Neural cell (in vitro differentiated cells): ENCODE measurements at regions not wholly inside any gene's neighbourhood (a gene's known extent, or its start where the extent isn't known, plus 50 kb on each side); places are given as distances from the start of the nearest gene placed in this dataset.

Experiments used
- H2AFZ ChIP-seq: fragments of 200-600, 300-800 bp; sonication (generic), shearing (Covaris generic); 2 replicates; pipeline ENCODE4 v1.6.0; 2014; ENCODE audit warnings: low read depth, mild to moderate bottlenecking, antibody characterized with exemption, low read length, moderate library complexity
- H3F3A ChIP-seq: fragments of 200-600 bp; shearing (Covaris generic); 2 replicates; pipeline ENCODE4 v1.6.1; 2016; ENCODE audit warnings: mild to moderate bottlenecking, moderate library complexity, mixed read lengths, antibody characterized with exemption, low read length; ENCODE audit not compliant: insufficient read depth, poor library complexity, severe bottlenecking
- H3K27ac ChIP-seq: fragments of 200-600, 300-800 bp; sonication (generic), shearing (Covaris generic); 2 replicates; pipeline ENCODE4 v1.5.1; 2014; ENCODE audit warnings: mild to moderate bottlenecking, low read length, moderate library complexity
- H3K27me3 ChIP-seq: fragments of 300-800, 200-600 bp; sonication (generic), shearing (Covaris generic); 2 replicates; pipeline ENCODE4 v1.6.0; 2014; ENCODE audit warnings: mild to moderate bottlenecking, low read depth, low read length, moderate library complexity; ENCODE audit not compliant: insufficient read depth
- H3K36me3 ChIP-seq: fragments of 300-800, 200-600 bp; sonication (generic), shearing (Covaris generic); 2 replicates; pipeline ENCODE4 v1.5.1; 2014; ENCODE audit warnings: mild to moderate bottlenecking, antibody characterized with exemption, low read length, moderate library complexity; ENCODE audit not compliant: insufficient read depth
- H3K4me2 ChIP-seq: fragments of 300-800, 200-600 bp; sonication (generic), shearing (Covaris generic); 2 replicates; pipeline ENCODE4 v1.6.0; 2014; ENCODE audit warnings: mild to moderate bottlenecking, low read length
- H3K4me3 ChIP-seq: fragments of 300-800, 200-600 bp; sonication (generic), shearing (Covaris generic); 2 replicates; pipeline ENCODE4 v1.5.1; 2014; ENCODE audit warnings: mild to moderate bottlenecking, low read length, moderate library complexity
- H3K79me2 ChIP-seq: fragments of 200-600 bp; shearing (Covaris generic); replicated peaks from 2 replicates; pipeline ENCODE4 v1.6.0; 2014; ENCODE audit warnings: mild to moderate bottlenecking, low read length, moderate library complexity; ENCODE audit not compliant: insufficient read depth
- H3K9ac ChIP-seq: fragments of 300-800, 200-600 bp; sonication (generic), shearing (Covaris generic); 2 replicates; pipeline ENCODE4 v1.6.1; 2016; ENCODE audit warnings: mild to moderate bottlenecking, low read length, mixed read lengths
- H3K9me2 ChIP-seq: fragments of 200-600 bp; shearing (Covaris generic); 2 replicates; pipeline ENCODE4 v1.6.1; 2016; ENCODE audit warnings: mild to moderate bottlenecking, low read length, mixed read lengths; ENCODE audit not compliant: insufficient read depth
- H3K9me3 ChIP-seq: fragments of 200-600, 300-800 bp; sonication (generic), shearing (Covaris generic); 2 replicates; pipeline ENCODE4 v1.6.1; 2016; ENCODE audit warnings: mild to moderate bottlenecking, mixed run types, low read length, moderate library complexity, mixed read lengths
- H4K20me1 ChIP-seq: fragments of 200-600 bp; shearing (Covaris generic); 2 replicates; pipeline ENCODE4 v1.6.1; 2016; ENCODE audit warnings: mild to moderate bottlenecking, mixed run types; ENCODE audit not compliant: insufficient read depth
- CTCF ChIP-seq: fragments of 450-650 bp; IDR thresholded peaks from 2 replicates; pipeline ENCODE4 v1.5.1; 2014; ENCODE audit warnings: antibody characterized with exemption, mild to moderate bottlenecking, moderate library complexity; ENCODE audit not compliant: poor library complexity, severe bottlenecking
- EP300 ChIP-seq: fragments of 450-650 bp; conservative IDR thresholded peaks from 2 replicates; pipeline ENCODE4 v1.6.1; 2014; ENCODE audit warnings: antibody characterized with exemption, mild to moderate bottlenecking, moderate library complexity; ENCODE audit not compliant: poor library complexity, severe bottlenecking
- EZH2 ChIP-seq: fragments of 200-600, 300-800 bp; shearing (Covaris generic), sonication (generic); IDR thresholded peaks from 2 replicates; pipeline ENCODE4 v1.6.1; 2014; ENCODE audit warnings: antibody characterized with exemption, low read length, borderline replicate concordance, mild to moderate bottlenecking; ENCODE audit not compliant: insufficient read depth, poor library complexity, severe bottlenecking
- MXI1 ChIP-seq: fragments of 450-650 bp; conservative IDR thresholded peaks from 2 replicates; pipeline ENCODE4 v1.6.1; 2014; ENCODE audit warnings: antibody characterized with exemption, mild to moderate bottlenecking; ENCODE audit not compliant: poor library complexity, severe bottlenecking
- POLR2AphosphoS5 ChIP-seq: IDR thresholded peaks from 2 replicates; pipeline ENCODE4 v1.6.1; 2012
- RAD21 ChIP-seq: fragments of 450-650 bp; conservative IDR thresholded peaks from 2 replicates; pipeline ENCODE4 v1.6.1; 2014; ENCODE audit warnings: antibody characterized with exemption, mild to moderate bottlenecking, moderate library complexity
- REST ChIP-seq: IDR thresholded peaks from 2 replicates; pipeline ENCODE4 v1.6.1; 2012; ENCODE audit warnings: borderline replicate concordance
- SMC3 ChIP-seq: fragments of 450-650 bp; conservative IDR thresholded peaks from 2 replicates; pipeline ENCODE4 v1.6.1; 2014; ENCODE audit warnings: antibody characterized with exemption, mild to moderate bottlenecking, moderate library complexity; ENCODE audit not compliant: poor library complexity
- TAF1 ChIP-seq: IDR thresholded peaks from 2 replicates; pipeline ENCODE4 v1.6.1; 2012; ENCODE audit warnings: low read depth

- no peak overlapping the region for H3K9ac ChIP-seq
- no peak overlapping the region for H2AFZ ChIP-seq
- H3K79me2 ChIP-seq: no peaks in the 10 kb centered on the region
- no peaks in the 10 kb centered on the region for H3K9me2 ChIP-seq
- H3K27me3 ChIP-seq: no peaks in the 10 kb centered on the region
- no peak overlapping the region for H3K4me3 ChIP-seq
- no peak for TF ChIP-seq EP300
- TF ChIP-seq TAF1: no peak
- TF ChIP-seq REST: no peak
- no peak for TF ChIP-seq POLR2AphosphoS5
- TF ChIP-seq MXI1: no peak
- no peak for TF ChIP-seq SMC3
- TF ChIP-seq CTCF: no peak
- TF ChIP-seq EZH2: no peak
- TF ChIP-seq RAD21: no peak
- no peaks in the 10 kb centered on the region for H3K36me3 ChIP-seq
- H3K9me3 ChIP-seq: peaks cover 4% of the 10 kb centered on the region
- H3K27ac ChIP-seq: no peak overlapping the region
- no peaks in the 10 kb centered on the region for H3F3A ChIP-seq
- no peak overlapping the region for H3K4me2 ChIP-seq
- no peaks in the 10 kb centered on the region for H4K20me1 ChIP-seq
These were observed 483.0 kb downstream of the BRD1 start for GRCh38 chr22:49344656-49345055.

- TF ChIP-seq MXI1 (no peak), EP300 (no peak), REST (no peak), CTCF (no peak), TAF1 (no peak), RAD21 (no peak), POLR2AphosphoS5 (no peak)
- H3K9me3 ChIP-seq: peaks cover 4% of the 10 kb centered on the region
These were observed 483.5 kb downstream of the BRD1 start for GRCh38 chr22:49344161-49344560.

More at GRCh38 chr22:49344161-49344560, 483.5 kb downstream of the BRD1 start:
- H3K9ac ChIP-seq: no peak overlapping the region
- no peaks in the 10 kb centered on the region for H4K20me1 ChIP-seq
- H2AFZ ChIP-seq: no peak overlapping the region
- no peaks in the 10 kb centered on the region for H3K79me2 ChIP-seq
- no peaks in the 10 kb centered on the region for H3K9me2 ChIP-seq
- H3K4me2 ChIP-seq: no peak overlapping the region
- H3K27me3 ChIP-seq: no peaks in the 10 kb centered on the region
- H3K4me3 ChIP-seq: no peak overlapping the region
- H3F3A ChIP-seq: no peaks in the 10 kb centered on the region
- H3K27ac ChIP-seq: no peak overlapping the region
- no peaks in the 10 kb centered on the region for H3K36me3 ChIP-seq
